Liver (tissue), 8 donors: ENCODE measurements at regions not wholly inside any gene's neighbourhood (a gene's known extent, or its start where the extent isn't known, plus 50 kb on each side); places are given as distances from the start of the nearest gene placed in this dataset.

ENCODE experiments used
- DNase-seq: peaks from one replicate; pipeline ENCODE4 v3.0.0-alpha.2; 2017; ENCODE audit warnings: low spot score
- H3K27ac ChIP-seq, 2 donors: one replicate each; pipeline ENCODE4 v1.7.0; 2013; ENCODE audit warnings: inconsistent platforms in 2 of 2, low read length in 2 of 2, control low read depth in 1 of 2, low read depth in 1 of 2, mild to moderate bottlenecking in 1 of 2
- H3K27me3 ChIP-seq, 4 donors: one replicate each; pipeline versions ENCODE4 v1.6.1 to v1.7.0; 2013; ENCODE audit warnings: low read length in 3 of 4, inconsistent platforms in 1 of 4, mild to moderate bottlenecking in 1 of 4, moderate library complexity in 1 of 4; ENCODE audit not compliant: control insufficient read depth in 4 of 4, insufficient read depth in 4 of 4
- H3K36me3 ChIP-seq, 4 donors: one replicate each; pipeline versions ENCODE4 v1.6.1 to v1.7.0; 2013; ENCODE audit warnings: low read length in 3 of 4, mild to moderate bottlenecking in 3 of 4, low read depth in 1 of 4, moderate library complexity in 1 of 4; ENCODE audit not compliant: control insufficient read depth in 4 of 4, insufficient read depth in 3 of 4
- H3K4me1 ChIP-seq, 4 donors: one replicate each; pipeline versions ENCODE4 v1.6.1 to v1.7.0; 2013; ENCODE audit warnings: low read length in 3 of 4, mild to moderate bottlenecking in 3 of 4, moderate library complexity in 1 of 4; ENCODE audit not compliant: control insufficient read depth in 4 of 4, insufficient read depth in 4 of 4
- H3K4me3 ChIP-seq, 3 donors: one replicate each; pipeline versions ENCODE4 v1.6.1 to v1.7.0; 2013; ENCODE audit warnings: low read length in 3 of 3, control low read depth in 1 of 3, low read depth in 1 of 3, mild to moderate bottlenecking in 1 of 3
- H3K9ac ChIP-seq, 2 donors: one replicate each; pipeline ENCODE4 v1.7.0; 2013; ENCODE audit warnings: low read length in 2 of 2, mild to moderate bottlenecking in 2 of 2, moderate library complexity in 2 of 2, control low read depth in 1 of 2, low read depth in 1 of 2
- H3K9me3 ChIP-seq, 4 donors: one replicate each; pipeline versions ENCODE4 v1.6.1 to v1.7.0; 2013; ENCODE audit warnings: low read length in 3 of 4; ENCODE audit not compliant: control insufficient read depth in 4 of 4
- EGR1 ChIP-seq, 2 donors: IDR thresholded peaks; 2 replicates each; pipeline ENCODE4 v1.6.1; 2016 to 2018; ENCODE audit warnings: antibody characterized with exemption in 2 of 2, low read depth in 2 of 2
- FOXA2 ChIP-seq: IDR thresholded peaks from 2 replicates; pipeline ENCODE4 v1.6.1; 2016; ENCODE audit warnings: antibody characterized with exemption
- HNF4A ChIP-seq, 2 donors: conservative IDR thresholded peaks; 2 replicates each; pipeline ENCODE4 v1.6.1; 2016; ENCODE audit warnings: antibody characterized with exemption in 2 of 2, mild to moderate bottlenecking in 2 of 2
- HNF4G ChIP-seq: IDR thresholded peaks from 2 replicates; pipeline ENCODE4 v1.6.1; 2016; ENCODE audit warnings: antibody characterized with exemption
- JUND ChIP-seq, 2 donors: IDR thresholded peaks; 2 replicates each; pipeline ENCODE4 v1.6.1; 2016; ENCODE audit warnings: antibody characterized with exemption in 2 of 2
- NR2F2 ChIP-seq: IDR thresholded peaks from 2 replicates; pipeline ENCODE4 v1.6.1; 2016; ENCODE audit warnings: antibody characterized with exemption
- RAD21 ChIP-seq, 2 donors: IDR thresholded peaks; 2 replicates each; pipeline ENCODE4 v1.6.1; 2016; ENCODE audit warnings: antibody characterized with exemption in 2 of 2, mild to moderate bottlenecking in 2 of 2
- RXRA ChIP-seq, 2 donors: IDR thresholded peaks; 2 replicates each; pipeline ENCODE4 v1.6.1; 2017 to 2018; ENCODE audit warnings: antibody characterized with exemption in 2 of 2, mild to moderate bottlenecking in 1 of 2
- SP1 ChIP-seq: IDR thresholded peaks from 2 replicates; pipeline ENCODE4 v1.6.1; 2018; ENCODE audit warnings: antibody characterized with exemption, mild to moderate bottlenecking
- TAF1 ChIP-seq: conservative IDR thresholded peaks from 2 replicates; pipeline ENCODE4 v1.6.1; 2016; ENCODE audit warnings: antibody characterized with exemption, mild to moderate bottlenecking
- YY1 ChIP-seq: IDR thresholded peaks from 2 replicates; pipeline ENCODE4 v1.6.1; 2016; ENCODE audit warnings: antibody characterized with exemption, mild to moderate bottlenecking
- ZBTB33 ChIP-seq: IDR thresholded peaks from 2 replicates; pipeline ENCODE4 v1.6.1; 2016; ENCODE audit warnings: antibody characterized with exemption
- WGBS: extraction: QIAGEN DNeasy Blood & Tissue Kit; methylation state at CpG from one replicate; pipeline ENCODE4 v1.1.7; 2013; 5-methylcytosine and 5-hydroxymethylcytosine counted together
- TF ChIP-seq, protein P1 (sequence below): IDR thresholded peaks from 2 replicates; pipeline ENCODE4 v1.6.1; 2016; ENCODE audit warnings: antibody characterized with exemption
- TF ChIP-seq, protein P2 (sequence below): IDR thresholded peaks from 2 replicates; pipeline ENCODE4 v1.6.1; 2016; ENCODE audit warnings: antibody characterized with exemption, mild to moderate bottlenecking
- TF ChIP-seq, protein P3 (sequence below): fragments of 150-350 bp; IDR thresholded peaks from 2 replicates; pipeline ENCODE4 v1.5.1; 2017; ENCODE audit warnings: improper control_type of control experiment, low read depth, low read length; ENCODE audit not compliant: missing input control
- TF ChIP-seq, protein P4 (sequence below): IDR thresholded peaks from 2 replicates; pipeline ENCODE4 v1.6.1; 2016; ENCODE audit warnings: antibody characterized with exemption
- donor health status: healthy.
- donor health status: healthy.
- donor health status: healthy.
- donor health status: healthy.
- donor health status: healthy.

GRCh38 chr16:7014756-7015155, 317.9 kb upstream of the RBFOX1 start:
- Histone ChIP-seq H3K27ac (no peak overlapping the region), H3K27me3 (peaks cover 0 to 3% (median 2%) of the 10 kb centered on the region in 4 donors), H3K4me3 (no peak overlapping the region), H3K4me1 (no peaks in the 10 kb centered on the region), H3K36me3 (no peaks in the 10 kb centered on the region), H3K9me3 (no peaks in the 10 kb centered on the region), H3K9ac (no peak overlapping the region)
- TF ChIP-seq ZBTB33 (no peak), FOXA2 (no peak), SP1 (no peak), TAF1 (no peak), YY1 (no peak), HNF4G (no peak), RXRA (IDR thresholded peaks at IDR 0.05) (no peak), NR2F2 (no peak), RAD21 (IDR thresholded peaks at IDR 0.05) (no peak), HNF4A (conservative IDR thresholded peaks at IDR 0.05) (no peak), EGR1 (IDR thresholded peaks at IDR 0.05; ENCODE audit: low read depth in 2 of 2) (no peak), JUND (IDR thresholded peaks at IDR 0.05) (no peak)
- TF ChIP-seq, protein P1, sequence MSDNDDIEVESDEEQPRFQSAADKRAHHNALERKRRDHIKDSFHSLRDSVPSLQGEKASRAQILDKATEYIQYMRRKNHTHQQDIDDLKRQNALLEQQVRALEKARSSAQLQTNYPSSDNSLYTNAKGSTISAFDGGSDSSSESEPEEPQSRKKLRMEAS = no peak
- TF ChIP-seq, protein P2, sequence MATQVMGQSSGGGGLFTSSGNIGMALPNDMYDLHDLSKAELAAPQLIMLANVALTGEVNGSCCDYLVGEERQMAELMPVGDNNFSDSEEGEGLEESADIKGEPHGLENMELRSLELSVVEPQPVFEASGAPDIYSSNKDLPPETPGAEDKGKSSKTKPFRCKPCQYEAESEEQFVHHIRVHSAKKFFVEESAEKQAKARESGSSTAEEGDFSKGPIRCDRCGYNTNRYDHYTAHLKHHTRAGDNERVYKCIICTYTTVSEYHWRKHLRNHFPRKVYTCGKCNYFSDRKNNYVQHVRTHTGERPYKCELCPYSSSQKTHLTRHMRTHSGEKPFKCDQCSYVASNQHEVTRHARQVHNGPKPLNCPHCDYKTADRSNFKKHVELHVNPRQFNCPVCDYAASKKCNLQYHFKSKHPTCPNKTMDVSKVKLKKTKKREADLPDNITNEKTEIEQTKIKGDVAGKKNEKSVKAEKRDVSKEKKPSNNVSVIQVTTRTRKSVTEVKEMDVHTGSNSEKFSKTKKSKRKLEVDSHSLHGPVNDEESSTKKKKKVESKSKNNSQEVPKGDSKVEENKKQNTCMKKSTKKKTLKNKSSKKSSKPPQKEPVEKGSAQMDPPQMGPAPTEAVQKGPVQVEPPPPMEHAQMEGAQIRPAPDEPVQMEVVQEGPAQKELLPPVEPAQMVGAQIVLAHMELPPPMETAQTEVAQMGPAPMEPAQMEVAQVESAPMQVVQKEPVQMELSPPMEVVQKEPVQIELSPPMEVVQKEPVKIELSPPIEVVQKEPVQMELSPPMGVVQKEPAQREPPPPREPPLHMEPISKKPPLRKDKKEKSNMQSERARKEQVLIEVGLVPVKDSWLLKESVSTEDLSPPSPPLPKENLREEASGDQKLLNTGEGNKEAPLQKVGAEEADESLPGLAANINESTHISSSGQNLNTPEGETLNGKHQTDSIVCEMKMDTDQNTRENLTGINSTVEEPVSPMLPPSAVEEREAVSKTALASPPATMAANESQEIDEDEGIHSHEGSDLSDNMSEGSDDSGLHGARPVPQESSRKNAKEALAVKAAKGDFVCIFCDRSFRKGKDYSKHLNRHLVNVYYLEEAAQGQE = no peak
- TF ChIP-seq, protein P3, sequence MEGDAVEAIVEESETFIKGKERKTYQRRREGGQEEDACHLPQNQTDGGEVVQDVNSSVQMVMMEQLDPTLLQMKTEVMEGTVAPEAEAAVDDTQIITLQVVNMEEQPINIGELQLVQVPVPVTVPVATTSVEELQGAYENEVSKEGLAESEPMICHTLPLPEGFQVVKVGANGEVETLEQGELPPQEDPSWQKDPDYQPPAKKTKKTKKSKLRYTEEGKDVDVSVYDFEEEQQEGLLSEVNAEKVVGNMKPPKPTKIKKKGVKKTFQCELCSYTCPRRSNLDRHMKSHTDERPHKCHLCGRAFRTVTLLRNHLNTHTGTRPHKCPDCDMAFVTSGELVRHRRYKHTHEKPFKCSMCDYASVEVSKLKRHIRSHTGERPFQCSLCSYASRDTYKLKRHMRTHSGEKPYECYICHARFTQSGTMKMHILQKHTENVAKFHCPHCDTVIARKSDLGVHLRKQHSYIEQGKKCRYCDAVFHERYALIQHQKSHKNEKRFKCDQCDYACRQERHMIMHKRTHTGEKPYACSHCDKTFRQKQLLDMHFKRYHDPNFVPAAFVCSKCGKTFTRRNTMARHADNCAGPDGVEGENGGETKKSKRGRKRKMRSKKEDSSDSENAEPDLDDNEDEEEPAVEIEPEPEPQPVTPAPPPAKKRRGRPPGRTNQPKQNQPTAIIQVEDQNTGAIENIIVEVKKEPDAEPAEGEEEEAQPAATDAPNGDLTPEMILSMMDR = no peak
- TF ChIP-seq, protein P4, sequence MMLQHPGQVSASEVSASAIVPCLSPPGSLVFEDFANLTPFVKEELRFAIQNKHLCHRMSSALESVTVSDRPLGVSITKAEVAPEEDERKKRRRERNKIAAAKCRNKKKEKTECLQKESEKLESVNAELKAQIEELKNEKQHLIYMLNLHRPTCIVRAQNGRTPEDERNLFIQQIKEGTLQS = no peak
- WGBS = 69% methylated on average over 6 of the region's 6 CpGs
- DNase-seq = no peak

GRCh38 chr16:7013990-7014389, 318.7 kb upstream of the RBFOX1 start:
- DNase-seq = no peak
- no peak overlapping the region for H3K27ac ChIP-seq
- H3K4me3 ChIP-seq = no peak overlapping the region
- no peak for TF ChIP-seq FOXA2
- TF ChIP-seq, protein P2 = peak; percentile 98
- no peaks in the 10 kb centered on the region for H3K36me3 ChIP-seq
- H3K9me3 ChIP-seq = no peaks in the 10 kb centered on the region
- peaks cover 0 to 3% (median 2%) of the 10 kb centered on the region in 4 donors for H3K27me3 ChIP-seq
- 45% methylated on average over 5 of the region's 5 CpGs for WGBS
- H3K9ac ChIP-seq = no peak overlapping the region
- H3K4me1 ChIP-seq = no peaks in the 10 kb centered on the region
